HG02588 (cell line): ENCODE measurements at regions not wholly inside any gene's neighbourhood (a gene's known extent, or its start where the extent isn't known, plus 50 kb on each side); places are given as distances from the start of the nearest gene placed in this dataset.

Experiments
- ATAC-seq: cut with Tn5 transposase; IDR thresholded peaks from one replicate; pipeline ENCODE4 v1.9.1; 2021; ENCODE audit warnings: mild to moderate bottlenecking, moderate library complexity; ENCODE audit not compliant: unreplicated experiment

DNA sequence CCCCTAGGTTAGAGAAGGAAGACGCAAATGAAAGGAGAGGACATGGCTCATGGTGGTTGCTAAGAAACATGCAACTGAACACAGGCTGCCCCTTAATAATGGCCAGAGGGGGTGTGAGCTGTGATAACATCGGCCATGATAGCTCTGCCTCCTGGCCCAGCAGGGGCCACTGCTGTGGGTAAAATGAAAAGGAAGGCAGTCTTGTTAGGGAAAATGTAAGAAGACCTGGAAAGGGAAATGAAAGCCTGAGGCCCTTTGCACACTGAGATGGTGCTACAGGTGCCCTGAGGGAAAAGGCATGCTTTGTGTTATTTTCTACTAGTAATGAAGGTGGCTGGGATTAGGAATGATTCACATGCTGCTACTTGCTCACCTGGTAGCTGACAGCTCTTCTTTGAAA lies 123.6 kb upstream of the MID1 start:
- ATAC-seq: no peak

GRCh38 chrX:10747975-10748374 lies 127.6 kb upstream of the MID1 start:
- ATAC-seq: no peak

- no peak for ATAC-seq
Measured at GRCh38 chrX:10749113-10749512, 128.7 kb upstream of the MID1 start.

DNA sequence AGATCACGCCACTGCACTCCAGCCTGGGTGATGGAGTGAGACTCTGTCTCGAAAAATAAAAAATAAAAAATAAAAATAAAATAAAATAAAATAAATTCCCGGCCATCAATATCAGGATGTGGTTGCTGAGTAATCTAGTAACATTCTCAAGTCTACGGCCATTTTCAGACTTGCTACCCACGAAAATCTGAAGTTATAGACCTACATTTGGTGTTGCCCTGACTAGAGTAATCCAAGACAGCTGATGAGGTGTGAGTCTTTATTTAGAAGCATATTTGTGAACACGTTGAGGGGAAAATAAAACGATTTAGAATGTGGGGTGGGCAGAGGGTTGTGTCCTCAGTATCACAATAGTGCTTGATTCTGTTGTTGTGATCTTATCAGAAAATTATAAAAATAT lies 130.2 kb upstream of the MID1 start:
- ATAC-seq: no peak

- no peak for ATAC-seq
Measured at GRCh38 chrX:10753116-10753515, 132.7 kb upstream of the MID1 start.

GRCh38 chrX:10754445-10754844 lies 134.1 kb upstream of the MID1 start:
- no peak for ATAC-seq

DNA sequence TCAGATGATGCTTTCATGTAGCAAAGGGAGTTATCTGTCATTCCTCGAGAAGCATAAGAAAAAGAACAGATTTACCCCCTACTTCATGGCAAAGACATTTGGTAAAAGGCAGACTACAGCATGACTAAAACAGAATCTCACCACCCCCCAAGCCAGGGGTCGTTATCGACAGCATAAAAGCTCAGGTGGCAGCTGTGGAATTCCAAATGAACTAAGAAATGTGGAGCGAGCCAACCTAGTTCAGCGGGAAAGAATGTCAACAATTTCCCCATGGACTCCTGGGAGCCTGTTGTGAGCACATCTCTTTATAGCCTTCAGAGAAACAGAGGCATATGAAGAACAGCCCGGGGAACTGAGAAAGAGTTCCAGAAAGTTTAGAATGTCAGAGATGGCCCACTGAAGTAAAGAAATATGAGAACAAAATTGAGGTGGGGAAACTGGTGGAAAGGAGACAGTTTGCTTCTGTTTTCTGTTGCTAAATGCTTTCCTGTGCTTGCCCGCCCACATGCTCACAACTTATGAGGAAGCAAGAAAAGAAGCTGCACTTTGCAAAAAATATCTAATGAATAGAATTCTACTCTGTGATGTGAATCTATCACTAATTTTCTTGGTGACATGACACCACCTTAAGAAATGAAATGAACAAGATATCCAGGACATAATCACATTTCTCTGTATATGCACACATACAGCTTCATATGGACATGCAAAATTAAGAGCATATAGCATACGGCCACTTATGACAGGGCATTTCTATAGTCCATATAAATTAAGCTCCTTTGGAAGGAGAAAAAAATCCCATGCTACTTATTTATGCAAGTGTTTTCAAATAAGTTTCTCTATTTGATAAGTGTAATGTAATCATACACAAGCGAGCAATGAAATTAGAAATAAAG lies 135.3 kb upstream of the MID1 start:
- ATAC-seq: no peak

DNA sequence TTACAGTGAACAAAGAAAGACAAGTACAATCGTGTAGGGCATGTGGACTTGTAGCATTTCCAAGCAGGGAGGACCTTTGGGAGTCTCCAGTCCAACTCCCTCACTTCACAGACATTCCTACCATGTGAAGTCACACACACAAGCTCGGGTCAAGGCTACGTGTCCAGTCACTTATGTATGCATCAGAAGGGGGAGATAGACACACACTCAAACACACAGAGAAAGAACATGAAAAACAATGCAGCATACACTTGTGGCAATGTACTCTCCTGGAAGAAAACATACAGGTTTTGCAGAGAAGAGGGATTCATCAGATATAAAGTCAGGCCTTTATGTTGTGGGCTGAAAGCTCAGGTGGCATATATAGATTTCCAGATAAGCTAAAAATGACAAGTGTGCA lies 136.1 kb upstream of the MID1 start:
- no peak for ATAC-seq

- ATAC-seq: no peak
Measured at GRCh38 chrX:10759141-10759799, 138.9 kb upstream of the MID1 start.

DNA sequence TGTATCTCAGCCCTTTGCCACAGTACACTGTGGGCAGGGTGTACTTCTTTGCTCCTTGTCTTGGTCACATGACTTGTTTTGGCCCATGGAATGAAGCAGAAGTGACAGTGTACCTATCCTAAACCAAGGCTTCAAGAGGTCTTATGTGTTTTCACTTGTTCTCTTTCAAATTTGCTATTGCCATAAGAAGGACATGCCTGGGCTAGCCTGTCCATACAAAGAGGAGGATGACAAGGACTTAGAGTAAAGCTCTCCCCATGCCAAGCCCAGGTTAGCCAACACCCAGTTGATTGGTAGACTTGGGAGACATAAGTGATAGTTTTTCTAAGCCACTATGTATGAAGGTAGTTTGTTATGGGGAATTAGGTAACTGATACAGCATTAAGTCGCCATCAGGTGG lies 141.1 kb upstream of the MID1 start:
- no peak for ATAC-seq

- peak; percentile 60 for ATAC-seq
Measured at GRCh38 chrX:10769195-10769594, 148.8 kb upstream of the MID1 start.

GRCh38 chrX:10769696-10770619 lies 149.6 kb upstream of the MID1 start:
- ATAC-seq: no peak

DNA sequence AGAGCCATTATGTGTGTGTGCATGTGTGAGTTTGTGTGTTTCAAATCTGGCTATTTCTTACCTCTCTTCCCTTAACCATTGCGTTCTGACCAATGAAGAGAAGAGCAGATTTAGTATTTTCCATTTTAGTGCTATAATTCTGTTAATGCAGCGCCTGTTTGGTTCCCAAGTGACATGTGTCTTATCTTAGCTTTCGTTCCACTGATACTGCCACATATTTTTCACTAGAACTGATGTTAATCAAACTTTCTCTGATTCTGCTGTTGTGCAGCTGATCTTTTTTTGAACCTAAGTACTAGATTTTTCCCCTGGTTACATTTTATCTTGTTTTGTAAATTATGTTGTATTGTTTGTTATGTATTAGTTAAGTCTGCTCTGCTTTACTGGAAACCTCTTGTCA lies 152.9 kb upstream of the MID1 start:
- no peak for ATAC-seq

DNA sequence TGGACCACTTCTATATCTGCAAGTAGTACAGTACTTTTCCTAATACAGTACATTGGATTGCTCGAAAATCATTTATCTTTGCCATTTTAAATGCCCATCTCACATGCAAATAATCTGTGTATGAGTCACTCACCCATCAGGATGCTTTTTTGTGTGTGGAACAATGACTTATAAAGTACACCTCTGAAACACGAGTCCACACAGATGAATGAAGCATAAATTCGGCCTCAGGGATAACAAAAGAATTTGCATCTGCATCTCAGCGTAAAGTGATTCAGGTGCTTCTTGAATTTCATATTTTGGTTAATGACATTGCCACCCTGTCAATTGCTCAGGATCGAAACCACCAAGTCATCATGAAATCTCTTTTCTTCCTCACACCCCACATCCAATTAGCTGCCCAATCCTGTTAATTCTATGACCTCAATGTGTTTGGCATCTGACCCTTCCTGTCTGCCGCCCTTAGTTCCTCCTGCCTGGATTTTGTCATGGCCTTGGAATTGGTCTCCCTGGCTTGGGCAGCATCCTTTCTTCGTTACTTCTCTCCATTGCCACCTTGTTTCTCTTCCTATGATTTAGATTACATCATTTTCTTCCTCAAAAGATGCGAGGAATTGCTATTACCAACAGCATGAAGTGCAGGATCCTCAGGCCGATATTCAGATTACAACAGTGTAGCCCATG lies 161.6 kb upstream of the MID1 start:
- ATAC-seq: no peak

DNA sequence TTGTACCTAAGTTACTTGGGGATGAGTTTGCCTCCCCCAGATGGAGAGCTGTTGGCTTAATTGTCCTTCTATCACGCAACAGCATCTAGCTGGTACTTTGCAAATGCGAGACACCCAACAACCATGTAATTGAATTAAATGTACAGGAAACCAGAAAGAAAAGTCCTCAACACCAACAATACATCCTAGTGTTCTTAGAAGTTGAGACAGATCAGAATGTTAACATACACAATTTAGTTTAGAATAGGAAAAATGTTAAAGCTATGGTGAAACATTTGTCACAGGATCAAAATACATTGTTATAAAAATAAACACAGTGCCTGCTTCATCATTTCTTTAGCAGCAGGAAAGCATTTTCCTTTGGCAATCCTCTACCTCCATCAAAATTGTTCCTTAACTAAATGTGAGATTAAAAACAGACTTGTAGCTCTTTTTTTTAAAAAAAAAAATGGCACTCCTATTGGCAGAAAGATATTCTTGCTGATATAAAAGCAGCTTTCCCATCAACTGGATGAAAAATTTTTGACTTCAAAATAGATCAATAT lies 163.1 kb upstream of the MID1 start:
- no peak for ATAC-seq

GRCh38 chrX:10787264-10787663 lies 166.9 kb upstream of the MID1 start:
- no peak for ATAC-seq

DNA sequence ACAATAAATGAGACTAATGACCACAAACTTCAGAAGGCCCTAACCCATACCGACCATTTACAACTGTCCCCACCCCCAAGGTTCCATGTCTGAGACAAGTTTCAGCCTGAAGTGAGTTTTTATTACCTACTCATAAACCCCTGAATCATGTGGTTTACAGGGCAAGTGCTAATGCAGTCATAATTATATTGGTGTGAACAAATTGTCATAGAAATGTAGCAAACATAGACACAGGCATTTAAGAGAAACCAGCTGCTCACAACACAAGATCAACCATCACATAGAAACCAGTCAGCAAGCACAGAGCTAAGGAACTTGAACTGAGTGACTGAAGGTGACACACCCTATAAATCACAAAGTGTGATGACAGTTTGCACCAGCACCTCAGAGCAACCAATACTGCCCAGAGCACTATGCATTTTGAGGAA lies 173.8 kb upstream of the MID1 start:
- ATAC-seq: no peak

DNA sequence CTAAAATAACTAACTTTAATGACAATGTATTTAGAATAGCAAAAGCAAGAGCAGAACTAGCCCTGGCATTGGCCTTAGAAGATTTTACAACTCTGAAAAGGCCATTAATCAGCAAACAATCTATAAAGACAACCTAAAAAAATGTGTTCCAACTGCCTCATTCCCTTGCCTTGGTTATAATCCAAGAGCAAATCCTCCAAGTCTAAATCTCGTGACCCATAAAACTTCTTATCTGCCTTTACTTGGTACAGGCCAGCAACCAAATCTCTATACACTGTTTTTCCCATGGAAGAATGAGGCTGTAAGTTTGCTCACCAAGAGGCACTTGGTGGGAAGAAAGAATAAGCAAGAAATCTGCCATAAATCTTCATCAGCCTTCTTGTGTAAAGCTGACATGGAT lies 175.3 kb upstream of the MID1 start:
- ATAC-seq: no peak

DNA sequence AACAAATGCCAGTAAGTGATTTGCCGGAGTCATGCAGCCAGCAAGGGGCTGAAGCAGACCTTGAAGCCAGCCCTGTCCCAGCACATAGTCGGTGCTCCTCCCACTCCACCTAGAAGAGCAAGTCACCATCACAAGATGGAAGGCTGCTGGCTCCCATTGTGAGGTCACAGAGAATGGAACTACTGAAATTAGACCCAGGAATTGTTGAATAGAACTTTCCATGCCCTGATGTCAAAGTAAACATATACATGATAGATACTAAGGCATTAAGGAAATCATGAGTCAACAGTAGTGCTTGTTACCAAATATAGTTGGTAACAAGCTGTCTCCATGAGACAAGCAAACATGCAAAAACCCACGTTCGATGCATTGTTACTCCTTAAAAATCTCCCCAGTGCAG lies 177.1 kb upstream of the MID1 start:
- ATAC-seq: no peak

- ATAC-seq: no peak
Measured at GRCh38 chrX:10798041-10798440, 177.7 kb upstream of the MID1 start.

- no peak for ATAC-seq
Measured at GRCh38 chrX:10800796-10801195, 180.4 kb upstream of the MID1 start.
